Stimulated activated CD4-positive, alpha-beta T cell treated with anti-CD3 and anti-CD28 coated beads, Interleukin-15, amount 100 ng/mL, for 48 hours (primary cell): ENCODE measurements at regions not wholly inside any gene's neighbourhood (a gene's known extent, or its start where the extent isn't known, plus 50 kb on each side); places are given as distances from the start of the nearest gene placed in this dataset.

Experiments used
- DNase-seq, 2 donors: peaks; one replicate each; pipeline ENCODE4 v3.0.0-alpha.2; 2020; ENCODE audit warnings: low read depth in 2 of 2

- DNase-seq, result no peak
These were observed 119.4 kb downstream of the MRPS6 start for GRCh38 chr21:34192646-34193285.

GRCh38 chr21:34195335-34195734, 122.0 kb downstream of the MRPS6 start:
- DNase-seq, result no peak

- DNase-seq, result no peak
These were observed 123.6 kb downstream of the MRPS6 start for GRCh38 chr21:34196996-34197395.

GRCh38 chr21:34197561-34197960, 124.2 kb downstream of the MRPS6 start:
- DNase-seq, result no peak

GRCh38 chr21:34198231-34199120, 125.1 kb downstream of the MRPS6 start:
- no peak for DNase-seq

GRCh38 chr21:34199121-34199910, 125.9 kb downstream of the MRPS6 start:
- no peak for DNase-seq

- DNase-seq, result no peak
These were observed 127.0 kb downstream of the MRPS6 start for GRCh38 chr21:34200288-34200905.

- DNase-seq, result no peak
These were observed 127.6 kb downstream of the MRPS6 start for GRCh38 chr21:34201001-34201400.

GRCh38 chr21:34201481-34201858, 128.1 kb downstream of the MRPS6 start:
- DNase-seq, result no peak

- DNase-seq, result no peak
These were observed 129.4 kb downstream of the MRPS6 start for GRCh38 chr21:34202553-34203372.

- DNase-seq, result no peak
These were observed 130.6 kb downstream of the MRPS6 start for GRCh38 chr21:34203851-34204420.

- no peak for DNase-seq
These were observed 131.4 kb downstream of the MRPS6 start for GRCh38 chr21:34204481-34205439.

- DNase-seq, result no peak
These were observed 132.6 kb downstream of the MRPS6 start for GRCh38 chr21:34205811-34206571.

GRCh38 chr21:34213959-34214358, 140.6 kb downstream of the MRPS6 start:
- DNase-seq, result no peak

- no peak for DNase-seq
These were observed 142.1 kb downstream of the MRPS6 start for GRCh38 chr21:34215501-34215900.

- no peak for DNase-seq
These were observed 142.7 kb downstream of the MRPS6 start for GRCh38 chr21:34215911-34216717.

- no peak for DNase-seq
These were observed 143.3 kb downstream of the MRPS6 start for GRCh38 chr21:34216718-34217032.

- no peak for DNase-seq
These were observed 143.9 kb downstream of the MRPS6 start for GRCh38 chr21:34217263-34217662.
